Endometrium (tissue), 2 donors: ENCODE measurements at regions not wholly inside any gene's neighbourhood (a gene's known extent, or its start where the extent isn't known, plus 50 kb on each side); places are given as distances from the start of the nearest gene placed in this dataset.

Experiments used
- FAIRE-seq: peaks from 2 replicates; lab custom pipeline; 2012; peaks lifted over from hg19 to GRCh38; lab: Jason Lieb, UNC
- donor health status: control.
- donor health status: control.

DNA sequence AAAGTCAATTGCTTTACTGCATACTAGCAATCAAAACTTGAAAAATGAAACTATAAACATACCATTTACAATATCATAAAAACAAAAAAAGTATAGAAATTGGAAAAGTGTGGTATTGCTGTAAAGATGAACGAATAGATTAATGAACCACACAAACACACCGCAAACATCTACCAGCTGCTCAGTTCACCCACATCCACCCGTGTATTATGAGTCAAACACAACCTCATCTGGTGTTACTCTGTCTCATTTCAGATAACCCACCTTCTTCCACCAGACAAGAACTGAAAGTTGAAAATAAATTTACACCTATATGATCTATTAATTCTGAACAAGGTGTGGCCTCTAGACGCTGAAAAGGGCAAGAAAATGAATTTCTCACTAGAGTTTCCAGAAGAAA, 53.3 kb downstream of the BLID start:
- no peak for FAIRE-seq

DNA sequence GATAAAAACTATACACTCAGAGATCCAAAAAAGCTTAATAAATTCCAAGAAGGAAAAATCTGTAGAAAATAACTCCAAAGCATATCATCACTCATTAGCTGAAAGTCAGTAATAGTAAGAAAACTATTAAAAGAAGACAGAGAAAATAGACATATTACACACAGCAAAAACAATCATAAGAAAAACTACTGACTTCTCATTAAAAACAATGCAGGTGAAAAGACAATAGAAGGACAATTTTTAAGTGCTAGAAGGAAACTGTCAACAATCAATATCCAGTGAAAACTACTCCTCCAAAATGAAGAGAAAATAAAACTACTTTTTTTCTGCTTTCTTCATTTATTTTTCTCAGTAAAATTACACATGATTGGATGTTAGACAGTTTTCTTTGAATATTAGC, 56.5 kb downstream of the BLID start:
- FAIRE-seq: no peak

DNA sequence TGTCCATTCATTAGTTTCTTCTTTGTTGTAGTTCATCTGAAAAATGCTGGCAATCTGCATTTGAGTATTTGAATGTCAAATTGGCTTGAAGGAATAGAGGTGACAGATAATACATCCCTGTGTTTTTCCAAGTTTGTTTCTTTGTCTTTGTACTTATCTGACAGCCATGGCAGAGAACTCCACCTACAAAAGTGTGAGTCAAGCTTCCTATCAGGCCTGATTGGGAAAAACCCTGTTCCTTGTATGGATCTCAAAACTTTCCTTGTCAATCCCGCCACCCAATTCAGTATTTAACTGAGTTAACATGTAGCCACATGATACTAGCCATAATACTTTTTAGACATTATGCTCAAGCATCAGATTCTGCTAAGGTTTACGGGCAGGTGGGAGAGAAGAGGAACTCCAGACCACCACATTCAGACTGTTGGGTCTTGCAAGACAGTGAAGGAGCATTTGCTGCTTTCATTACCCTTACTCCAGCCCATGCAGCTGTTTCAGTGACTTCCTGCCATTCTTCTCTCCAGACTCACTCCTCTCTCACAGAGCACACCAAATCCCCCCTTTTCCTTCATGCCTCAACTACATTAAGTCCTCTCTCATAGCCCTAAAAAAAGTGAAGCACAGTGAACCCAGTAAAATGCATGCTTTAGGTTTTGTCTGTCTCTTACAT, 65.9 kb downstream of the BLID start:
- no peak for FAIRE-seq

DNA sequence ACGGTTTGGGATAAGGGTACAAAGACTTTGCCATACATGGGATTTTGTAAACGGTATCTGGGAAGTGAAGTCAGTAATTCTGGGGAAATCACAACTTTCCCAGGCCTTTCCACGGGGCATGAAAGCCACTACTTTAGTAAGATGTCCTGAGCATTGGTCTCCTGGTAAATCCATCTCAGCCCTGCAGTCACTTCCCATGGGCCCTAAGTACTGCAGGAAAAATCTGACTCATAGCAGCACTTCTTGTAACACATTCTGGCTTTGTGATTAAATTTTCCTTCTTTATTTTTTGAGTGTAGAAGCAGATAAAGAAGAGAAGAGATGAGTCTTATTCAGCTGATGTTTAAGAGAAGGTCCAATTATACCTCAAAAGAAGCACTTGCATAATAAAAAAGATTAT, 67.6 kb downstream of the BLID start:
- FAIRE-seq: no peak

DNA sequence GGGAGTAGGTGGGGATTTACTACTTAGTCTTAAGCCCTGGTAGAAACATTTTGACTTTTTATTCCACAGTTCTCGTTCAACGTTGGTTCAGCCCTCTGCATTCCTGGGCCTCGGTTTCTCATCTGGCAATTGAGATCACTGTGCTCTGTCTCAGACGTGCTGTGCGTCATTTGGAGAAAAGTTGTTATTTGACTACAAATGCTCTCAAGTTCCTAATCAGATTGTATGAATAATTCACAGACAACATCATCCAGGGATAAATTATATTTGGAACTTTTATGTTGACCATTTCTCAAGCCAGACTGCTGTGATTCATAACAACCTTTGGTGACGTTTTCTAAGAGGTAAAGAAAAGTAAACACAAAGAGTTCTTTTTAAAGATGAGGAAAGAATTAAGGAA, 69.2 kb downstream of the BLID start:
- FAIRE-seq: no peak

DNA sequence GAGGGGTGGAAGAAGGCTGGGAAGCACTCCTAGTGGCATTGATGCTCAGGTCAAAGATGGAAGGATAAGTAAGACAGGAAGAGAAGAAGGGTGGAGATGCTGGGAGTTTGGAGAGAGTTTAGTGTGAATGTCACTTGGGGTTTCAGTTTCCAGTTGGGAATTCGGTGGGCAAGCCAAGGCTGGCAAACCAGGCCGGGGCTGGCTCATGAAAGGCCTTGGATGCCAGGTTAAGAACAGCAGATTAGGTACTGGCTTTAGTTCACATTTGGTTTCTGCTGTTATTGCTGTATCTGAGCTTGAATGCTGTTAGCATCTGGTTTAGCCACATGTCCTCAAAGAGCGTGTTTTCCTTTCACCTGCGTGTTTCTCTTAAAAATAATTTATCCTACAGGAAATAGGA, 69.6 kb downstream of the BLID start:
- FAIRE-seq: no peak

DNA sequence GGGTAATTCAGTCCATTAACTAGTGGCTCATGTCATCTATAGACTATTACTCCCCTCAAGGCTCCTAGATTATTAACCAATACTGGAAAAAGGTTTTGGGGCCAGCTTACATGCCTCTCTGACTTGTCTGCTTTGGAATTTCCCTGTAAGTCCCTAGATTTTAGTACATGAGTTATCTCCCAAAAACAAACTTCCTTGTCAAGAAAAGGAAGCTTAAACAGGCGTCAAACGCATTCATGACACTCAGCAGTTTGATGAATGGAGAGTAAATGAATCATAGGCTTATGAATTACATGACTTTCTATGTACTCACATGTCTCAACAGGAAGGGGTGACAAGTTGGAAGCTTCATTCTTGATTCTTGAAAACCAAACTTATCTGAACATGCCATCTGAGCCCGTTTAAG, 70.8 kb downstream of the BLID start:
- FAIRE-seq: no peak

DNA sequence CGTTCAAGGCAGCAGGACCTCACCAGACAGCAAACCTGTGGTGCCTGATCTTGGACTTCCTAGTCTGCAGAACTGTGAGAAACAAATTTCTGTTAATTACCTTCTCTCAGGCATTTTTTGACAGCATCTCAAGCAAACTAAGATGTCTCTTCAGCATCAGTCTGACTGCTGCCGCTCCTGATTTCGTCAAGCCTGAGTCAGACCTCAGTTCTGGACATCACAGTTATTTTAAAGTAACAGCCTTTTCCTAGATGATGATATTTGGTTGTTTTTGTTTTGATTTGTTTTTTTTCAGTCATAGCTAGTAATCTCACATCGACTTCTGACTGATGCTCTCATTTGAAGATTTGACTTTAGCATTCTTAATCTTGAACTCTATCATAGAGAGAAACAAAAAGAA, 71.9 kb downstream of the BLID start:
- FAIRE-seq: no peak

DNA sequence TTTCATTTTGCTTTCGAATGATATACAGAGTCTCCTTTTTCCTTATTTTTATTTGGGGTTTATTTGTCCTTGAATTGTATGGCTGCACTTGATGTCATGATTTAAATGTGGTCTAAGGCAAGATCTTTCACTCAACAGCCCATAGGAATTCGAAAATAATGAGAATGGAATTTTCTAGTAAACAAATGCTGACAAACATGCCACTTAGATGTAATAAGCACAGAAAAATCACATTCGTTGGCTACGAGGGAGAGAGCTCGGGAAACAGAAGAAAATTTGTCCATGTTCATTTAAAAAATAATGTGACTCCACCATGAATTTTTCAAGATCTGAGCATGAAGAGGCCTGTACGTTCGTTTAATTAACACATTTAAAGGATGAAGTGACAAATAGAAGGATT, 73.0 kb downstream of the BLID start:
- no peak for FAIRE-seq

DNA sequence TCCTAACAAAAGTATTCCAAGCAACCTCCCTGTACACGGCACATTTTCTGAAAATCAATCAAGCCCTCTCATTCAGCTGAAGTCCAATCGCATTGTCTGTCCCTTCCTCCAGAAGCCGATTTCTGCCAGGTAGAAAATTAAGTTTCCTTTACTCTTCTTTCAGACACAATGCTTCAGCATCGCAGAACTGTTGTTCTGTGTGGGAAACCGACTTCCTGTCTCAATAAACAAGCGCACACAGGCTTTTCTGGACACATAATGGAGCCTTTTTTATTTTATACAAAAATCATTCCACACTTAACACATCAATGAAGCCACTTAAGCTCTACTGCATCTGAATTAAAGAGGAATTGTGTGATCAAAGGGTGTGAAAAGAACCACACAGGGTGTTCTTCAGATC, 75.6 kb downstream of the BLID start:
- FAIRE-seq: no peak

DNA sequence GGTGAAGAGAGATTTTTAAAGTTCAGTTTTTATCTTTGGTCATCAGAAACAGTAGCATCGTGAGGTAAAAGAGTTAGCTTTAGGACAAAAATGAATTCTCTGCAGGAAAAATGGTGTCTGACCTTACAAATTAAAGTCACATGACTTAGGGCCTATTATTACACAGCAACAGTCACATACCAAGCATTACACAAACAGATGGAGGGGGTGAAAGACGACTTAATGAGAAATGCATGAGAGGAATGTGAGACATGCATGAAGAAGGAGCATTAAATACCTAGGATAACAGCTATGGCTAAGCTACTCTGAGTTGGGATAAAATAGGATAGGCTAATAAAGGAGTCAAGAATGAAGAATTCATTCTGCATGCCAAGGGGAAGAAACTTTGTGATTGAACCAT, 77.5 kb downstream of the BLID start:
- FAIRE-seq: no peak

DNA sequence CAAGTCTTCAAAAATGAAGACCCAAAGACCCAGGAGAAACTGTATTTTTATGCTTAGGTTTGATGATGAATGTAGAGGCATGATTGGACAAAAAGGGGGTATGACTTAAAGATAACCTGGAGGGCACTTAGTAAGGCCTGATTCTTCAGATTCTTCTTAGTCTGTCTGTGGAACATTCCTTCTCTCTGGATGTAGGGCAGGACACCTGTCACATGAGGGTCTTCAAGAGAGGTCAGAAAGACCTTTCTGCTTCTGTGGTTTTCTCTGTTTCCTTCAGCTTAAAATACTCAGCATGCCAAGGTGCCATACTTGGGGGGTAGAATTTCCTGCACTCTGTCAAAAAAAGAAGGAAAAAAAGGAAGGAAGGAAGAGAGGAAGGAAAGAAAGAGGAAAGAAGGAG, 78.1 kb downstream of the BLID start:
- no peak for FAIRE-seq

DNA sequence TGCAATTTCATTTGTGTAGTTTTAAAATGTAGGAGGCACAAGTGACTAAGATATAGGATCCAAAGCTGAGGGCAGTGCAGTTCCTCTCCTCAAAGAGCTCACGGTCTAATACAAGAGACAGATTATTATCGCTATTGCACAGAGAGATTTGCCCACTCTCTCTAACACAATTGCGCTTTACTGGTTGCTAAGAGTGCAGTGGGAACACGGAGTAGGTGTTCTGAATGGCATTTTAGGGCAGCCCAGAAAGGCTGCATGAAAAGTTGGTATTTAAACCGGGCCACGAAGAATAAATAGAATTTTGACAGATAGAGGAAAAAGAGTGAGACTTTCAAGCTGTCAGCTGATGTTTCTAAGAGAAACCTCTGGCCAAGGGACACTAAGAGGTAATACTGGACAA, 79.5 kb downstream of the BLID start:
- no peak for FAIRE-seq

DNA sequence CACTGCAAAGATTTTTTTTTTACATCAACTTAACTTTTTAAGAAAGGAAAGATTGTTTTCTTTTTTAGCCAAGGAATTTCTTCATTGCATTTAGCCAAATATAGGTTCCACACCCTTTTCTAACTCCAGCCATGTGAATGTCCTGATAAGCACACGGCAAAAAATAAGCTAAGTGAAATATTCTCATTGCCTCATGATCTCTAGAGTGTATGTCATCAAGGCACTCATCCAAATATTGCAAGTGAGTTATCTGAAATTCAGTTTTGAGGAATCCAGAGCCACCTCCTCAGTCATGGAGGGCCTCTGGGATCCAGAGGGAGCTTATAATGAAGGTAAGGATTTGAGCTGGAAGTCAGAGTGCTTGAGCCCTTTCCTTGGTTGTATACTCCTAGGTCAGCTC, 80.0 kb downstream of the BLID start:
- no peak for FAIRE-seq

DNA sequence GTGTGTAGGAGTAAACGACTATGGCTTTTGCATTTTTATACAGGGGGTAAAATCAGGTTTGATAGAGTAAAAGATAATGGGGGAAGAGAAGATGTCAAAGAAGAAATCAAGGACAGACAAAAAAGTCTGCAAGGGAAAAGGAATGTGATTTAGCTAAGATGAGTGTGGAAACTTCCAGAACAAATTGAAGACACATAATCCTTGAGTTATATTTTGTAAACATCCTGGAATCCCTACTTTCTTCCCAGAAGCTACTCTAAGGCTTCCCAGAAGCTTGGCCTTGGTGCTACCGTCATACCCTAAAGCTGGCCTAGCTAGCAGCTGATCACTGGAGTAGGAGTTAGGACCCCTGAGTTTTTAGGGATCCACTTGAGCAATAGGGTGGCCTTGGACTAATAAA, 82.4 kb downstream of the BLID start:
- FAIRE-seq: no peak

DNA sequence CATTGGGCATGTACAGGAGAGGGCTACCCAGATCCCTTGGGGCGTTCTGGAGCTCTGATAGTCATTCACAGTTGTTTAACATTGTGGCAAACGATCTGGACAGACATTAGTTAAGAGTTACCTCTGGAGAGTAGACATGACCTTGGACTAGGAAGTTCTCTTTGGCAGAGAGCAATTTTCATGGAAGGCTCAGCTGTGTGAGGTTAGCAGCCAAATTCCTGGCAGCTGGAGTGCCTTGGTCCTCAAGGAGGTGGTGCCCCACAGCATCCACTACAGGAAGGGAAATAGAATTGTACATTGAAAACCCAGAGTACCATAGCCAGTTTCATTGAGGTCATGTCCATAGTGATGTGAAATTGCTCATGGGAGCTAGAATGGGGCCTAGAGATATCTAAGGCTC, 82.8 kb downstream of the BLID start:
- FAIRE-seq: no peak

DNA sequence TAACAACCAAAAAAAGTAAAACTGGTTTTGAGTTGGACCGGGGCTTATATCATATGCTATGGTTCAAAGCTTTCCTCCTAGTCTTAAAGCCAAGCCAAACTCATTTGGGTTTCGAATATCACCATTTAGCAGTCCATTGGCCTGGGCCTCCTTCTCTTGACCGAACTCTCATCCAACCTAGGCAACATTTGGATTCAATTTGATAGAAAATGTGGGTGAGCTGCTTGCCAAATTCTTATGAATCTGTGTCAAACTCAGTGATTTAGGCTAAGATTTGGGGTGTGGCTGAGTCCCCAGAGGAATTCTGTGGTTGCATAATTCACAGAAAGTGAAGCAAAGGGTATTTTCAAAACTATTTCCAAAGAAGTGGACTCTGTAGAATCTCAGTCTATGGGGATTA, 83.7 kb downstream of the BLID start:
- no peak for FAIRE-seq

DNA sequence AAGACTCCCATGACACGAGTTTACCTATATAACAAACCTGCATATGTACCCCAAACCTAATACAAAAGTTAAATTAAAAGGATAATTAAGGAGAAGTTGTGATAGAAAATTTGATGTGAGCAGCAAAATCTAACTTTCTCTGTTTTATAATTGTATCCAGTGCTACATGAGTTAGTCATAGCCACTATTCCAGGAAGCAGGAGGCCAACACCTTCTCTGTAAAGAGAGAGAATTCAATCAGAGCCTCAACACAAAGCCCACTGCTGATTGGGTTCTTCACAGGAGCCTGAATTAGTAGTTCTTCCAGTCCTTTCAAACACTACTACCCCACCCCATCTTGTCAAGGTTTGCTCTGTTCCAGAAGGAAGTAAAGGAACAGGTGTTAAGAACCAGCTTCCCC, 84.2 kb downstream of the BLID start:
- no peak for FAIRE-seq

DNA sequence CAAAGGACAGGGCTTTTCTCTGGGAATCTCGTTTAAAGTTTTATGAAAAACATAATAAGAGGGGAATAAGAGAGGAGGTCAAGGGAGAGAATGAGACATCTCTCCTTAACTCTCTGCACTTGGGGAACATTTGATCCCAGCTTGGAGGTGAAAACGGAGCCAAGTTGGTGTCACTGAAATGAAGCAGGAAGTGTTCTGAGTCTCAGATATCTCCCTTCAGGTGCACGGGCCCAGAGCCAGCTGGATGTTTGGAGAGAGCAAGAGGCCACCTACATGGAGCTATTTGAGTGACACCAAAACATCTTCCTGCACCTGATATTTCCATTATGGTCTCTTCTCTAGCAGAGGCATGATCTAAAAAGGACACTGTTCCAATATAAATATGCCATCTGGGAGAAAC, 85.7 kb downstream of the BLID start:
- no peak for FAIRE-seq

DNA sequence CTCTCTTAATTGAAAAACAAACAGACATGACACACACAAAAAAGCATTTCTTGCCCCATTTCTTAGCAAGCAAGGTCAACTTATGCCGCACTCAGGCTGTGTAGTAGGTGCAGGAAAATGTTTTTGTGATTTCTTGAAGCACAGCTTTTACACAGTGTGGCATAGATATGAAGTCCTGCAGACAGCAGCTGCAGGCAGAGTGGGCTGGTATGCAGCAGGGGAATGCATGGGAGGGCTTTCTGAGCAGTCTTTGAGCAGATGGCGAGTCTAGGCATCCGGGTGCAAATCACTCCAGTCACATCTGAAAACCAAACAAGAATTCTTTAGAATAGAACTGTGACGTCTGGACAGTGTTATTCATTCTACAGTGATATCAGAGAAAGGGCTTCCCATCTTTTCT, 87.5 kb downstream of the BLID start:
- no peak for FAIRE-seq

DNA sequence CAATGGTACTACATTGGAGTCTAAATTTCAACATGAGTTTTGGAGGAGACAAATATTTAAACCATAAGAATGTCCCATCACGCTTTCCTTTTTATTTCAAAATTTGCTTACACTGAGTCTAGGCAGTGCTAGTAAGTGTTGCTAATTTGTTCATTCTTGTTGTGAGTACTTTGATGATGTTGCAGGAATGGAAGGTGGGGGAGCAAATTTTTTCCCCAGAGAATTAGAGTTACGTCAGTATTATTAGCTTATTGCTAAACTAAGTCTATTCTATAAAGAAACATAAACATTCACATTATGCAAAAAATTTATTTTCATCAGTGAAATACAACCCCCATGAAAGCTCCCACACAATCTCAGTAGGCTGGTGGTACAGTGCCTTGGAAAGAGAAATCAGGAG, 88.0 kb downstream of the BLID start:
- no peak for FAIRE-seq

DNA sequence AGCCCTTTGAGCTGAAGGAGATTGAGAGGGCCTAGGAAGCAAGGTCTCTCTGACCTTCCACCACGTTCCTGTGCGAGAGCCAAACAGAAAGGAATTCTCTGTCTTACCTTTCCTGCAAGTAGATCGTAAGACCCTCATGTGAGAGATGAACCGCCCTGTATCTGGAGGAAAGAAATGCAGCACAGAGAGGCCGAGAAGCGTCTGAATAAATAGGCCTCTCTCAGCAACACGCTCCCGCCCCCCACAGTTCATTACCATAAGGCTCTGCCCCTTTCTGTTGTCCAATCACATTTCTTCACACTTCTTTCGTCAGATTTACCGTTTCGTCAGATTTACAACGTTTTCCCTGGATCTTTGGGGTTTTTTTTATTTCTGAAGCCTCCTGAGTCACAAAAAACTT, 90.3 kb downstream of the BLID start:
- no peak for FAIRE-seq

DNA sequence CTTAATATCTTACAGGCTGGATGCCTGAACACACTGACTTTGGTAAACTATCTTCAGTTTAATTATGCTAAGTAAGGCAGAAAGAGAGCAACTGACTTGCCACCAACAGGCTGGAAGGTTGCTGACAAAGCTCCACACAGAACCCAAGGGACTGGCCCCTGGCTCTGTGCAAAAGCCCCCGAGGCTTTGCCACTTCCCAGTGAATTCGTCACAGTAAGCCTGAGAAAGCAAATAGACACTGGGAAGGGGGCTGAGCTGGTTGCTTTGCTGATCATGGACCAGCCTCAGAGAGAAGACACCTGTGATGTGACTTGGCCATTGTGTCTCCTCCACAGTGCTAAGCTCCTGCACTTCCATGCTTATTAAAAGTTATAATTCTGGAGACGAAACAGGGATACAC, 91.7 kb downstream of the BLID start:
- FAIRE-seq: no peak

DNA sequence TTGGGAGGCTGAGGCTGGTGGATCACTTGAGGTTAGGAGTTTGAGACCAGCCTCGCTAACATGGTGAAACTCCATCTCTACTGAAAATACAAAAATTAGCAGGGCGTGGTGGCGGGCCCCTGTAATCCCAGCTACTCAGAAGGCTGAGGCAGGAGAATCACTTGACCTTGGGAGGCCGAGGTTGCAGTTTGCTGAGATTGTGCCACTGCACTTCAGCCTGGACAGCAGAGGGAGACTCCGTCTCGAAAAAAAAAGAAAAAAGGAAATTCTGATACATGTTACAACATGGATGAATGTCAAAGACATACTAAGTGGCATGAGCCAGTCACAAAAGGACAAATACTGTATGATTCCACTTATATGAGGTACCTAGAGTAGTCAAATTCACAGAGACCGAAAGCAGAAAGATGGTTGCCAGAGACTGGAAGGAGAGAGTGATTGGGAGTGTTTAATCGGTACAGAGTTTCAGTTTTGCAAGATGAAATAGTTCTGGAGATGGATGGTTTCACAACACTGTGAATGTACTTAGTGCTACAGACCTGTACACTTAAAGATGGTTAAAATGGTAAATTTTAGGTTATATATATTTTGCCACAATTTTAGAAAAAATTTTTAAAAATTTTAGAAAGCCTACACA, 92.3 kb downstream of the BLID start:
- FAIRE-seq: no peak

DNA sequence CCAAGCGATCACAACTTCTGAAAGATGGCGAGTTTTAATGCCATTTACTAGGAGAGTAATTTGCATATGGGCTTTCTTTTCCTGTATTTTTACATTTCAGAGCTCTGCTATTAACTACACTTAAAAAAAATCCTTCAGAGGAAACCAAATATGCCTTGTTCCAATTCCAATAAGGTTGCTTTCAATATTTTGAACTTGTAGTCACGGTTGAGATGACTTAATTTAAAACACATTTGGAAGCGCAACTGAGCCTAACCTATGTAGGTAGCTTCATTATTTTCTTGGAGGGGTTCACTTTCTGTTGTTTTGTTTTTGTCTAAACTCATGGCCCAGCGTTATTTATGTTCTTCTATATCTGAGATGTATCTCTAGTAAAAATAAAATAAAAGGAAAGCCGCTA, 93.4 kb downstream of the BLID start:
- no peak for FAIRE-seq
